Trophoblast cell (in vitro differentiated cells and primary cell): ENCODE measurements at regions not wholly inside any gene's neighbourhood (a gene's known extent, or its start where the extent isn't known, plus 50 kb on each side); places are given as distances from the start of the nearest gene placed in this dataset.
A peak's percentile ranks its signal among the peaks of the same experiment; 100 is the strongest.

Experiments used
- DNase-seq, 2 donors: peaks; one replicate each; pipeline ENCODE4 v3.0.0-alpha.2; 2016
- H2AFZ ChIP-seq: 2 replicates; pipeline ENCODE4 v1.6.1; 2013; ENCODE audit warnings: low read length, moderate library complexity, mild to moderate bottlenecking; ENCODE audit not compliant: insufficient read depth, poor library complexity
- H2AK5ac ChIP-seq: 2 replicates; pipeline ENCODE4 v1.6.1; 2013; ENCODE audit warnings: mild to moderate bottlenecking, low read length
- H2BK120ac ChIP-seq: 2 replicates; pipeline ENCODE4 v1.6.1; 2013; ENCODE audit warnings: low read length, mild to moderate bottlenecking, moderate library complexity; ENCODE audit not compliant: insufficient read depth, poor library complexity
- H2BK12ac ChIP-seq: 2 replicates; pipeline ENCODE4 v1.6.1; 2013; ENCODE audit warnings: mild to moderate bottlenecking, low read length, moderate library complexity
- H2BK5ac ChIP-seq: 2 replicates; pipeline ENCODE4 v1.6.1; 2013; ENCODE audit warnings: low read length, low read depth, moderate library complexity, mild to moderate bottlenecking; ENCODE audit not compliant: poor library complexity
- H3K14ac ChIP-seq: 2 replicates; pipeline ENCODE4 v1.6.1; 2013; ENCODE audit warnings: mild to moderate bottlenecking, low read length
- H3K18ac ChIP-seq: 2 replicates; pipeline ENCODE4 v1.6.1; 2013; ENCODE audit warnings: mild to moderate bottlenecking, low read length
- H3K23ac ChIP-seq: 2 replicates; pipeline ENCODE4 v1.6.1; 2013; ENCODE audit warnings: low read length
- H3K27ac ChIP-seq: 2 replicates; pipeline ENCODE4 v1.5.1; 2013; ENCODE audit warnings: low read depth, mild to moderate bottlenecking, inconsistent platforms, low read length, moderate library complexity
- H3K27me3 ChIP-seq: 2 replicates; pipeline ENCODE4 v1.6.1; 2013; ENCODE audit warnings: inconsistent platforms, mild to moderate bottlenecking, low read length, moderate library complexity; ENCODE audit not compliant: insufficient read depth
- H3K36me3 ChIP-seq, 2 experiments: 1 replicate in 1 of 2; 2 replicates in 1 of 2; pipeline ENCODE4 v1.6.1; 2013; ENCODE audit warnings: low read length in 2 of 2, mild to moderate bottlenecking in 2 of 2, moderate library complexity in 1 of 2; ENCODE audit not compliant: insufficient read depth in 2 of 2, control insufficient read depth in 1 of 2
- H3K4ac ChIP-seq: 2 replicates; pipeline ENCODE4 v1.6.1; 2013; ENCODE audit warnings: low read depth, mild to moderate bottlenecking, low read length, moderate library complexity
- H3K4me1 ChIP-seq, 2 experiments: 1 replicate in 1 of 2; 2 replicates in 1 of 2; pipeline ENCODE4 v1.6.1; 2013; ENCODE audit warnings: low read length in 2 of 2, mild to moderate bottlenecking in 2 of 2, moderate library complexity in 1 of 2; ENCODE audit not compliant: insufficient read depth in 2 of 2, control insufficient read depth in 1 of 2
- H3K4me2 ChIP-seq: 2 replicates; pipeline ENCODE4 v1.6.1; 2013; ENCODE audit warnings: inconsistent platforms, mild to moderate bottlenecking, low read length, moderate library complexity
- H3K4me3 ChIP-seq: 2 replicates; pipeline ENCODE4 v1.5.1; 2013; ENCODE audit warnings: mild to moderate bottlenecking, low read depth, low read length, inconsistent platforms
- H3K79me1 ChIP-seq: one replicate; pipeline ENCODE4 v1.6.1; 2013; ENCODE audit warnings: low read length
- H3K79me2 ChIP-seq: 2 replicates; pipeline ENCODE4 v1.6.1; 2013; ENCODE audit warnings: low read length, mild to moderate bottlenecking; ENCODE audit not compliant: control insufficient read depth, insufficient read depth, poor library complexity
- H3K9ac ChIP-seq: 2 replicates; pipeline ENCODE4 v1.6.1; 2013; ENCODE audit warnings: mild to moderate bottlenecking, low read length
- H3K9me3 ChIP-seq: 2 replicates; pipeline ENCODE4 v1.6.1; 2013; ENCODE audit warnings: low read depth, mild to moderate bottlenecking, control low read depth, inconsistent platforms, low read length; ENCODE audit not compliant: insufficient read depth
- H4K12ac ChIP-seq: 2 replicates; pipeline ENCODE4 v1.6.1; 2013; ENCODE audit warnings: low read depth, mild to moderate bottlenecking, low read length, moderate library complexity
- H4K8ac ChIP-seq: 2 replicates; pipeline ENCODE4 v1.6.1; 2013; ENCODE audit warnings: low read depth, mild to moderate bottlenecking, low read length, moderate library complexity
- H4K91ac ChIP-seq: one replicate; pipeline ENCODE4 v1.6.1; 2013; ENCODE audit warnings: low read depth, mild to moderate bottlenecking, low read length, moderate library complexity
- WGBS: extraction: QIAGEN DNeasy Blood & Tissue Kit; methylation state at CpG from one replicate; pipeline ENCODE4 v1.1.7; 2013; ENCODE audit warnings: missing lambda C conversion rate; ENCODE audit not compliant: insufficient read length, insufficient coverage; ENCODE audit errors: extremely low coverage; 5-methylcytosine and 5-hydroxymethylcytosine counted together

- H3K14ac ChIP-seq, result no peak overlapping the region
- H3K4me3 ChIP-seq, result no peak overlapping the region
- H4K8ac ChIP-seq, result no peak overlapping the region
- DNase-seq, result no peak
- H3K9me3 ChIP-seq, result no peaks in the 10 kb centered on the region
- no peak overlapping the region for H2BK12ac ChIP-seq
- H2BK5ac ChIP-seq, result no peak overlapping the region
- H2AK5ac ChIP-seq, result no peak overlapping the region
- no peak overlapping the region for H2BK120ac ChIP-seq
- H3K79me2 ChIP-seq, result no peaks in the 10 kb centered on the region
- H2AFZ ChIP-seq, result no peak overlapping the region
- peak overlapping the region; percentile 53 for H3K9ac ChIP-seq
- no peaks in the 10 kb centered on the region for H3K36me3 ChIP-seq
- no CpG with 5 or more reads among the region's 3 CpGs for whole genome bisulfite sequencing
- H4K91ac ChIP-seq, result no peak overlapping the region
- no peak overlapping the region for H3K18ac ChIP-seq
- no peak overlapping the region for H3K27ac ChIP-seq
- no peak overlapping the region for H3K4me2 ChIP-seq
- no peak overlapping the region for H3K4ac ChIP-seq
- no peaks in the 10 kb centered on the region for H3K27me3 ChIP-seq
- no peak overlapping the region for H4K12ac ChIP-seq
- peaks cover 0 to 5% of the 10 kb centered on the region in 2 experiments for H3K4me1 ChIP-seq
- no peaks in the 10 kb centered on the region for H3K79me1 ChIP-seq
- H3K23ac ChIP-seq, result no peak overlapping the region
These were observed 203.5 kb upstream of the NANOGP8 start for GRCh38 chr15:35288580-35288979.

GRCh38 chr15:35286721-35287120, 201.6 kb upstream of the NANOGP8 start:
- no peak overlapping the region for H4K91ac ChIP-seq
- WGBS, result no CpG with 5 or more reads among the region's 2 CpGs

GRCh38 chr15:35282965-35283496, 197.9 kb upstream of the NANOGP8 start:
- no peak overlapping the region for H2AFZ ChIP-seq
- H3K27ac ChIP-seq, result no peak overlapping the region
- H3K4me3 ChIP-seq, result no peak overlapping the region
- no peak overlapping the region for H4K91ac ChIP-seq
- DNase-seq, result no peak
- no peaks in the 10 kb centered on the region for H3K36me3 ChIP-seq
- H3K4me1 ChIP-seq, result no peaks in the 10 kb centered on the region
- no peak overlapping the region for H3K18ac ChIP-seq
- no peak overlapping the region for H3K9ac ChIP-seq
- no peaks in the 10 kb centered on the region for H3K27me3 ChIP-seq
- no peak overlapping the region for H3K14ac ChIP-seq
- no peak overlapping the region for H4K8ac ChIP-seq
- H3K79me1 ChIP-seq, result no peaks in the 10 kb centered on the region
- H2BK12ac ChIP-seq, result no peak overlapping the region
- peaks cover 4% of the 10 kb centered on the region for H3K9me3 ChIP-seq
- H3K79me2 ChIP-seq, result no peaks in the 10 kb centered on the region
- no peak overlapping the region for H4K12ac ChIP-seq
- H2BK5ac ChIP-seq, result no peak overlapping the region
- H2BK120ac ChIP-seq, result no peak overlapping the region
- WGBS, result no CpG with 5 or more reads among the region's 3 CpGs
- no peak overlapping the region for H3K23ac ChIP-seq
- no peak overlapping the region for H3K4ac ChIP-seq
- H3K4me2 ChIP-seq, result no peak overlapping the region
- H2AK5ac ChIP-seq, result no peak overlapping the region

More at GRCh38 chr15:35286721-35287120, 201.6 kb upstream of the NANOGP8 start:
- H3K4me2 ChIP-seq, result no peak overlapping the region
- no peak overlapping the region for H2BK5ac ChIP-seq
- H3K4me3 ChIP-seq, result no peak overlapping the region
- no peak overlapping the region for H3K4ac ChIP-seq
- no peak overlapping the region for H2AK5ac ChIP-seq
- H3K27me3 ChIP-seq, result no peaks in the 10 kb centered on the region
- no peaks in the 10 kb centered on the region for H3K36me3 ChIP-seq
- H3K9me3 ChIP-seq, result no peaks in the 10 kb centered on the region
- H3K4me1 ChIP-seq, result peaks cover 0 to 4% of the 10 kb centered on the region in 2 experiments
- H3K27ac ChIP-seq, result no peak overlapping the region
- H2AFZ ChIP-seq, result no peak overlapping the region
- H3K14ac ChIP-seq, result no peak overlapping the region
- no peak overlapping the region for H2BK12ac ChIP-seq
- no peak overlapping the region for H4K12ac ChIP-seq
- no peak overlapping the region for H3K18ac ChIP-seq
- no peak overlapping the region for H2BK120ac ChIP-seq
- H3K79me2 ChIP-seq, result no peaks in the 10 kb centered on the region
- H3K23ac ChIP-seq, result no peak overlapping the region
- no peaks in the 10 kb centered on the region for H3K79me1 ChIP-seq
- DNase-seq, result no peak
- H4K8ac ChIP-seq, result no peak overlapping the region
- H3K9ac ChIP-seq, result no peak overlapping the region

- no peak overlapping the region for H2BK12ac ChIP-seq
- H3K4ac ChIP-seq, result no peak overlapping the region
- H3K79me1 ChIP-seq, result no peaks in the 10 kb centered on the region
- no peak for DNase-seq
- H2BK120ac ChIP-seq, result no peak overlapping the region
- H2AFZ ChIP-seq, result no peak overlapping the region
- no peak overlapping the region for H3K9ac ChIP-seq
- peaks cover 5% of the 10 kb centered on the region for H3K9me3 ChIP-seq
- no peak overlapping the region for H3K4me3 ChIP-seq
- no peaks in the 10 kb centered on the region for H3K27me3 ChIP-seq
- no peaks in the 10 kb centered on the region for H3K4me1 ChIP-seq
- H4K91ac ChIP-seq, result no peak overlapping the region
- H3K14ac ChIP-seq, result no peak overlapping the region
- no peaks in the 10 kb centered on the region for H3K36me3 ChIP-seq
- H3K4me2 ChIP-seq, result no peak overlapping the region
- no peak overlapping the region for H2BK5ac ChIP-seq
- no CpG with 5 or more reads among the region's 1 CpG for WGBS
- H3K18ac ChIP-seq, result no peak overlapping the region
- no peak overlapping the region for H3K23ac ChIP-seq
- H4K8ac ChIP-seq, result no peak overlapping the region
- H4K12ac ChIP-seq, result no peak overlapping the region
- no peak overlapping the region for H3K27ac ChIP-seq
- H3K79me2 ChIP-seq, result no peaks in the 10 kb centered on the region
- H2AK5ac ChIP-seq, result no peak overlapping the region
These were observed 196.4 kb upstream of the NANOGP8 start for GRCh38 chr15:35281515-35281914.
